ENCODE measurements at regions not wholly inside any gene's neighbourhood (a gene's known extent, or its start where the extent isn't known, plus 50 kb on each side); places are given as distances from the start of the nearest gene placed in this dataset.

DNA sequence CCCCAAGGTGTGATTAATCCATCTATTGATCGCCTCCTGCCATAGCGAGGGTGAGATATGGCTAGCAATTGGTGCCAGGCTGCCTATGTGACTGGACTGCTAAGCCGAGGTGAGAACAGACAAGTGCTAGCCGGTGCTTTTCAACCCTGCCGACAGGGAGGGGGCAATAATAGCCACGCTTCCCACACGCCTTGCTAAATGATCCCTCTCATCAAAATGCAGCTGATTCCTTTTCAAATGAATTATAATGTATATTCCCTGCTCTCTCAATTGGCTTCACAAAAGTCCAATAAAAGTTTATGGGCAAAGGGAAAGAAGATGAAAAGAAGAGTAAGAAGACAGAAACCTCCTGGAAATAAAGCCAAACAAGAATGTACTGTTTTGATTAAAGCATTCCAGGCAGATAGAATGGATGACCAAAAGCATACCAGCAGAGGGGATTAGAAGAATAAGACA lies 235.6 kb downstream of the ICOS start:
- no peak overlapping the region for H3K27ac ChIP-seq
- DNase-seq (ENCODE audit: low read depth, low spot score) = no peak

DNA sequence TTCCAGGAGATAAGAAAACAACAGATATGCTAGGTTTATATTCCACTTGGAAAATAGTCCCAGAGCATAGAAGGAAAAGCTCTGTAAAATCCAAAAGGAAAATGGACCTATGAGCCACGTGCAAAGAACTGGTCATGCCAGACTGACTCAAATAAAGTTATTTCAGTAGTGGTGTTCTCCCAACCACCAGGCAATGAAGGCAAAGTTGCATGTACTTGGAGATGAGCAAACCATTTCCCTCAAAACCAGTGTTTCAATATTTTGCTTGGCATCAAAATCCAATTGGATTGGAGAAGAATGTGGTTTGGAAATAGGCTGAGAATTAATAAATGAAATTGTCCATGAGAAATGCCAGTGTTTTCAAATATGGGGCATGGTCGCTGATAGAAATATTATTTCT lies 237.5 kb downstream of the ICOS start:
- no peak overlapping the region for H3K27ac ChIP-seq
- no peak for DNase-seq (ENCODE audit: low read depth, low spot score)

DNA sequence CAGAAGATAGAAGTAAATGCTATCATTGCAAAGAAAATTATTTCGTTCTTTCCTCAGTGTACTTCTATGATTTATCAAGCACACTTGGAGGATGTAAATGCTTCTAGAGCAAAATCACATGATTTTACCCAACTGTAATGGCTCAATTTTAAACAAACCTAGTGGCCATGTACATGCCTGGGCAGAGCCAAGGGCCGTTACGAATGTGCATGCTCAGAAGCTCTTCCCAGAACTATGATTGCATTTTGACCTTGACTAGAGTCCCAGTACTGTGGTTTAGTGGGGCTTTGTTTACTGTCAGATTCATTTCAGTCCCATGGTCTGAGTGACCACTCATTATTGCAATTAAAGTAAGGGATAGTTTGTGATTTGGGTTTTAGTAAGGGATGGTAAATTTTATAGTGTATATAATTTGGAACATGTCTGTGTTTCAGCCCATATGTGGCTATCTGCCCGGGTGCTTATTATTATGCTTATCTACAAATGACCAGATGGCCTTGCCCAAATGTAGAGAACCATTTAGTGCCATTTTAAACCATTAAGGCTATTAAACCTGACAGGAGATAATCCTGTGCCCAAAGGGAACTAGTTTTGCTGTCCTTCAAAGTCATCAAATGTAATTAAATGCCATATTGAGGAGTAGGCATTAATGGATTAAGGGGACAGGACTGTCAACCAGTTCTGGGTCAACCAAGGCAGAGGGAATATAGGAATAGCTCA lies 239.1 kb downstream of the ICOS start:
- H3K27ac ChIP-seq = no peak overlapping the region
- no peak for DNase-seq (ENCODE audit: low read depth, low spot score)

DNA sequence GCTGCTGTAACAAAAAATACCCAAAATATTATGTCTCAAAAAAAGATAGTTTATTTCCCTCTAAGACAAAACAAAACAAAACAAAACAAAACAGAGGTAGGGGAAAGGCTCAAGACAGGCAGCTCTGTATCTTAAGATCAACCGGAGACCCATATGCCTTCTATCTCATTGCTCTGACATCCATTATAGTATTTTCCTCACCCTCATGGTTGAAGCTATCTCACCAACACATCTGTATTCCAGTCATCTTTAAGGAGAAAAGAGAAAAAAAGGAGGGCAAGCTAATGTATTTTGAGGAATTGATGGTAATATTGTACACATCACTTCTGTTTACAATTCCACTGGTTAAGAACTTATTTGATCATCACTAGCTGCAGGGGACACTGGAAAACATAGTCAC lies 239.7 kb downstream of the ICOS start:
- no peak for DNase-seq (ENCODE audit: low read depth, low spot score)
- no peak overlapping the region for H3K27ac ChIP-seq

DNA sequence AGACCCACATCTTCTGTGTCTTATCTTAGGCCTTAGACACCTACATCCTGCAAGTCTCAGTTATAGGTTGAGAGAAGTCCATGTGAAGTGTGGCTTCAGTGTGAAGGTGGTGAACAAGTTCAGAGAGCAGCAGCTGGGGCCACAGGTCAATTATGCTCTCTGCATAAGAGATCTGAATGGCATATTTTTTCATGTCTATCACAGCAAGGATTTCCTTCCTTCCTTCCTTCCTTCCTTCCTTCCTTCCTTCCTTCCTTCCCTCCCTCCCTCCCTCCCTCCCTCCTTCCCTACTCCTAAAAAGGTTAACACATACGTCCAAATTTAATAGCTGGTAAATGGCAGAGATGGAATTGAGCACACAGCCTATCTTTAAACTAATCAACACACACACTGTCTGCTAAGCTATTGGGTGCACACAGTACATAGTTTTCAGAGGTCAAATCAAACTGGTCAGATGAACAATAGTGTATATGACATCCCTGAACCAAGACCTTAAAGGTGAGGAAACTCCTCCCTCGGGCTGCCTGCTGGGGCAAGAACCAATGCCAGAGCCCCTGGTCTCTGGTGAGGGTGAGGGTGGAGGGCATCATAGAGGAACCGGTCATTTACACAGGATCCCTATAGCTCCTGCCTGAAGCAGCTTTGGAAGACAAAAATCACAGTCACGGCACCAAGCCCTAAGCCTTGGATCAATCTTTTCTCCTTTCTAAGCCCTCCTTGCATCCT lies 240.9 kb downstream of the ICOS start:
- DNase-seq (ENCODE audit: low read depth, low spot score) = no peak
- no peak overlapping the region for H3K27ac ChIP-seq

DNA sequence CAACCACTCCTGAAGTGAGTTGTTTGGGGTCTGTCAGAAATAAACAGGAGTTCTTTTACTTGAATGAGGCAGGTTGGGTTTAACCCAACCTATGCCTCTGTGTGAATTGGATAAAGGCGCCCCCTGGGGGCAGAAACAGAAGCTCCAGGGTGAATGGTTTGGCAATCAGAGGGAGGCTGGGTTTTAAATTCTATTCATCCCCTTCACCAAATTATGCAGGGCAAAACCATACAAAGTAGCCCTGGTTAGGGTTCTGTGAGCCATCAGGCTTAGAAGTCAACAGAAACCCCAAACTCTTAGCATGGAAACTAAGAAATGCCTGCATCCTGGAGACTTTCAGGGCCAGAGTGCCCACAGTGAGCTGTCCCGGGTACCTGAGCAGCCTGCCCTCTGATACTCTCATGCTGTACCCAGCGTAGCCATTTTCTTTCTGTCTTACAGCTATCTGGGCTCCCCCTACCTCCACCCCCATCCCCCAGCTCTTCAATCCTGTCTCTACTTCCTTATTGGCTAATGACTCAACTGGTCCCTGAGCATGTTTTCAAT lies 241.5 kb downstream of the ICOS start:
- no peak overlapping the region for H3K27ac ChIP-seq
- no peak for DNase-seq (ENCODE audit: low read depth, low spot score)

DNA sequence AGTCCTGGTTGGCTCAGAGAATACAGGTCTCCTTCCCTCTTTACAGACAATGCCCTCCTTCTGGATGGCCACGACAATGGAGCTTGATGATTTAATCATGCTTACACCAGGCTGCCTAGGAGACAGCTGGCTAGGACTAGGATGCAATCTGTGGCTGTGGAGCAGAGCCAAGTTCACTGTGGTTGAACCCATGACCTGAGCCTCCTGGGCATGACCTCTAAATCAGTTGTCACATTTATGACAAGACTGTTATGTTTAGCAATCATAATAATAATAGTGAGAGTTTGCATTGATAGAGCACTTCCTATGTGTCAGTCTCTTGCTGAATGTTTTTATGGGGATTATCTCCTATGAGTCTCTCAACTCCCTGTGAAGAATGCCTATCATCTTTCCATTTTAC lies 244.1 kb downstream of the ICOS start:
- DNase-seq (ENCODE audit: low read depth, low spot score) = no peak
- no peak overlapping the region for H3K27ac ChIP-seq

DNA sequence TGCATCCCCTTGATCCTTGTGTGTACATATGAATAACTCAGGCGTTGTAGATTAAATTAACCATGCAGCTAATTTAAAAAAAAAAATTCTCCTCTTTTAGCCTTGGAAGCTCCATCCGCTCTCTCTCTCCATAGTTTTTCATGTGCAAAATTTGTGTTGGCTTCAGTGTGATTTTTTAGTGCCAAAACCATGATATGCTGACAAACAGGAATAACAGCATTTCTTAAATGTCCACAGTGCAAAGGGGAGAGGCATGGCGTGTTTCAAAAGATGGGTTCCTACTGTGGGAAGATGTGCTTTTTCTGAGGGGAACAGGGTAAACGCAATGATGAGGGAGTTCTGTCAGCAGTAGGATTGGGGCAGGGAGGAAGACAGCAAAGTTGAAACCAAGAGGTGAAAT lies 247.0 kb downstream of the ICOS start:
- no peak for DNase-seq (ENCODE audit: low read depth, low spot score)
- no peak overlapping the region for H3K27ac ChIP-seq

DNA sequence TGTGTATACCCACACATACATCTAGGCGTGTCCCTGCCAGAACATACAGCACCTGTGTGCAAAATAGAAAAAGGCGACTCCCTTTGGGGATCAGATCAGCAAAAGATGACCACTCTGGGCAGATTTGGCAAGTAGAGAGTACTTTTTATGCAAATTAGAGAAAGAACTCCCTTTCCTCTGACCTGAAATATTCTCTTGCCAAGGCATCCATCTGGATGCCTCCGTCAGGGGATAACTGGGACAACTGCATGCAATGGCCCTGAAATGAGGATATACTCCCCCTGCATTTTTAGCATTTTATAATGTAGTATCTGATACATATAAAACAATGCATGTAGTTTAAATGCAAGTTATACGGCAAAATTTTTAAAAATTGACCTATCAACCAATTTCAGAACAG lies 247.7 kb downstream of the ICOS start:
- no peak for DNase-seq (ENCODE audit: low read depth, low spot score)
- no peak overlapping the region for H3K27ac ChIP-seq

DNA sequence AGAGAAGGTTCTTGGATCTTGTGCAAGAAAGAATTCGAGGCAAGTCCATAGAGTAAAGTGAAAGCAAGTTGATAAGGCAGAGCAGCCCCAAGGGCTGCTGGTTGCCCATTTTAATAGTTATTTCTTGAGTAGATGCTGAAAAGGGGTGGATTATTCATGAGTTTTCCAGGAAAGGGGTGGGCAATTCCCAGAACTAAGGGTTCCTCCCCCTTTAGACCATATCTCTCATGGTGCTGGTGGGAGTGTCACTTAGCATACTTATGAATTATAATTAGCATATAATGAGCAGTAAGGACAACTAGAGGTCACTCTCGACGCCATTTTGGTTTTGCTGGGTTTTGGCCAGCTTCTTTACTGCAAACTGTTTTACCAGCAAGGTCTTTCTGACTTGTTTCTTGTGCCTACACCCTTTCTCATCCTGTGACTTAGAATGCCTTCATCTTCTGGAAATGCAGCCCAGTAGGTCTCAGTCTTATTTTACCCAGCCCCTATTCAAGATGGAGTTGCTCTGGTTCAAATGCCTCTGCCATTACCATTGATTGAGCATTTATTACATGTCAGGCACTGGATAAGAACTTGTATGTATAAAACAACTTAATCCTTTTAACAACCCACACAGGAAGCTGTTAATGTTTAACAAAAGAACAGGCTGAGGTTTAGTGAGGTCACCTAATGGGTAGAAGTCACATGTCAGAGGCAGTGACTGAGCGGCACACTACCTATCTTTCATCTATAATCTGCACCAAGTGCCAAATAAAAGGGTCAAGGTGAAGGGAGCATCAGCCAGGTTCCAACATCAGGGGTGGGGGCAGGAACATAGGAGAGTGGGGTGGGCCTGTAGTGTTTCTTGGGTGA lies 250.9 kb downstream of the ICOS start:
- no peak for DNase-seq (ENCODE audit: low read depth, low spot score)
- no peak overlapping the region for H3K27ac ChIP-seq

DNA sequence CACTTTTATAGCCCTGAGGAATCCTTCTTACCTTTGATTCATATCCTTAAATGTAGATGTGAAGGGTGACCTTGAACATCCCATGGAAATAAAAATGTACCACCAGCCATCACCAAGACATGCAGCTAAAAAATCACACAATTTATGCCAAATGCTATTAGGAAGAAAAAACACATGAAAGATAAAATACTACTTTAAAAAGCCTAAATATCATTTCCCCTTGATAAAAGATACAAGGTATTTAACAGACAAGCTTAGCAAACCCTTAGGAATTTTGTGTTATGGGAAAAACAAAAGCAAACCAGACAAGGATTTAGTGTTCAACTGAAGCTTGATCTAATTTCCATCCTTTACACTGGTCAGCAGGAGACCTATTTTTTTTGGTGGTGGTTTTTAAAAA lies 255.0 kb downstream of the ICOS start:
- no peak for DNase-seq (ENCODE audit: low read depth, low spot score)
- H3K27ac ChIP-seq = no peak overlapping the region

DNA sequence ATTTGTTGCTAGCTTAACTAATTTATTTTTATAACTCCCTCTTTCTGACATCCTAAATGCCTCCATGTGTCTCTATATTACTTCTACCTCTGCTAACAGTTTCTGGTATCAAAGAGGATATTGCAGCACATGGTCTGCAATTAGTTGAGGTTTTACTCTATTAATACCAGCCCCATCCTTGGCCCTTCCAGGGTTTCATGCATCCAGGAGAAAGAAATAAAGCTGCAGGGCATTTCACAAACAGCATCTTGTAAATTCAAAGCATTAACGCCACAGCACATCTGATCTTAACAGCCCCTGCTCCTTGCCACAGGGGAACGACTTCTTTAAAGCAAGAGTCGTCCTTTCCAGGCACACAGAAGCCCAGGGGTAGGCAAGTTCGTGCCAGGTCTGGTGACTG lies 258.9 kb downstream of the ICOS start:
- no peak for DNase-seq (ENCODE audit: low read depth, low spot score)
- no peak overlapping the region for H3K27ac ChIP-seq

DNA sequence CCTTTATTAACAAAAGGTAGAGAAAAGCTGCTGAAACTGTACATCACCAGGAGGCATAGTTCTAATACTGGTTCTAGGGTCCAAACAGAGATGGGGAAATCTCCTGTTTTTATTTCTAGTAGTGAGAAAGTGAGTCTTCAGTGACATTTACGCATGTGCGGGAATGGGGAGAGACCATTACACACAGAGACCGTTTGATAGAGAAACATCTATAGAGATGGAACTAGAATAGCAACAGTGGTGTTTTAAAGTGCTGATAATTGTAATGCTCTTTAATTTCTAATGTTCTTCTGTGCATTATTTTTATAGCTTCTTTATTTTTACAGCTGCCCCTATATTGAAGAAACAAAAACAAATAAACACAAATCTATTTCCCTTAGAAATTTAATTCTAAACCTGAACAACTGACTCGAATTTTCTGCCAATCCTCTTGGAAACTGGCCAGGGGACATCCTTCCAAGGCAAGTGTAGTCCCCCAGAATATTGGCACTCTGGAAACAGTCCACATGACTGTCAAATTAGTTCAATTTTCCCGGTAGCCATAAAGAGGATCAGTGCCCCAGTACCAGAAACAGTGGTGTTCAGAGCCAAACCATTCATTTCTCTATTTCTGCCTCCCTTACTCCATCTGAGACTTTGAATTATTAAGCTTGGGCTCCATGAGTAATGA lies 260.9 kb downstream of the ICOS start:
- no peak overlapping the region for H3K27ac ChIP-seq
- DNase-seq (ENCODE audit: low read depth, low spot score) = no peak

DNA sequence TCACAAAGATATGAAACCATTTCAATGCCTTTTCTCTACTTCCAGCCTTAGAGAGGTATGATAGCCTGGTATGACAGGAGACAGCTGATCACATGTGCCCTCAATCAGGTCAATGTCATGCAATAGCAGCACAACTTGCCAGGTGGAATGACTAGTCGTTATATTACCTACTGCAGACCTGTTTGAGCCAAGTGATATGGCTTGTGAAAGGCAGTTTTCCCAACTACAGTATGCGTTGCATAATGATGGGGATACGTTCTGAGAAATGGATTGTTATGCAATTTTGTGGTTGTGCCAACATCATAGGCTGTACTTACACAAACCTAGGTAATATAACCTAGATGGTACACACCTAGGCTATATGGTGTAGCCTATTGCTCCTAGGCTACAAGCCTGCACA lies 262.8 kb downstream of the ICOS start:
- no peak for DNase-seq (ENCODE audit: low read depth, low spot score)
- H3K27ac ChIP-seq = no peak overlapping the region

DNA sequence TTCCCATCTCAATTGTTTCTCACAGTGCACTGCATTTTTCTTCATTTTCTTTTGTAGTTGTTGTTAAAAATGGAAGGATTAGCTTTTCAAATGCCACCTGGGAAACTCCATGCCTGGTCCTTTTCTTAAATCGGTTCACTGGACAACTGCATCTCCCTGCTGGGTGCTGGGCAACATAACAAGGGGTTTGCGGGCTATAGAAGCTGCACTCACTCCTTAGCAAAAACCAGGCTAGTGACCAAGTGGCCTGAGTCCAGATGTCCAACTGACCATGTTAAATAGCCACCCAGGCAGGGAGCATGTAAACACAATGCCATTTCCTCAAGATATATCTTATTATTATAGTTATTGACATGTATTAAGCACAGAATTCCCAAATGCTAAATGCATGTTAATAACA lies 264.9 kb downstream of the ICOS start:
- no peak for DNase-seq (ENCODE audit: low read depth, low spot score)
- no peak overlapping the region for H3K27ac ChIP-seq

DNA sequence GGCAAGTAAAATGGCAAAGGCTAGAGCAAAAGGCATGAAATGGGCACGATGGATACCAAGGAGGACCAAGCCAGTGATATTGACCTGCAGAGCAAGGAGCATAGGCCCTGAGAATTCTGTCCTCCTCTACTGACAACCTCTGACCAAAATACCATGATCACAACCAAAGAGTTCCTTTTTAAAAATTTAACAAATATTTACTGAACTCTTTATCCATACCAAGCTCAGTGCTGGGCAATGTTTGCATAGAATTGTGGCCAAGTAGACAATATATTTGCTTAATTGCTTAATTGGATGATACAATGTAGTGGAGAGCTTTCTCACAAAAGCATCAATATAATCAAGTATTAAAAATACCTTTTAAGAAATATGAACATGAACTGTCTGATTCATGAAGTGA lies 265.7 kb downstream of the ICOS start:
- DNase-seq (ENCODE audit: low read depth, low spot score) = no peak

DNA sequence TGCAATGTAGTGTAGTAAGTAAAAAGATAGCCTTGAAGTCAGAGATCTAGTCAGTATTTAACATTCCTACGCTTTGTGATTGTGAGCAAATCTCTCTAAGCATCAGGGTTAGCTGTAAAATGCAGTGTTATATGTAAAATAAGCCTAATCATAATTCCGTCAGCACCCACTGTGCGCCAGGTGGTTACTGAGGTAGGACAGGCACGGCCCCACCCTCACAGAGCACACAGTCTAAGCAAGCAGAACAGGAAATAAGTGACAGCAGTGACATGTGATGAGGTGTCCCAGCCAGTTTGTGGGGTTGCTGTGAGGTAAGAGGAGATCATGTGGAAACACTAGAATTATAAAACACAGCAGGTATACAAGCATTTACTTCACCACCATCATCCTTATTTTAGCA lies 267.1 kb downstream of the ICOS start:
- DNase-seq (ENCODE audit: low read depth, low spot score) = peak; percentile 6
- H3K27ac ChIP-seq = no peak overlapping the region

More for the DNA sequence above, 265.7 kb downstream of the ICOS start:
- H3K27ac ChIP-seq = no peak overlapping the region

DNA sequence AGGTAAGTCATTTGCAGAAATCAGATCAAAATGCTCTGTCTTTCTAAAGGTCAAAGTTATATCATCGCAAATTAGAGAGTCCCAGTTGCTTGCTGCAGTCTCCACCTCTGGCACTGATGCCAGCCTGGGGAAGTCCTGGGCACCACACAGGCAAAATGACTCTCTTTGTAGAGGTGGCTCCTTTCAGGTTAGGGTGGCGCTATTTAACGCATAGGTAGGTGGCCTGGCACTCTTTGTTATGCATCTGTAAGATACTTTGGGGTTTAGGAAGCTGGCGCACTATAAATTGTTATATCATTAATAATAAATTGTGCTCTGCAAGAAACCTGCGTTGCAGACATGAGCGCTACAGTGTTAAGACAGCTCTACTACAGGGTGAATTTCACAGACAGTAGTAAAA lies 268.5 kb downstream of the ICOS start:
- no peak overlapping the region for H3K27ac ChIP-seq
- no peak for DNase-seq (ENCODE audit: low read depth, low spot score)

DNA sequence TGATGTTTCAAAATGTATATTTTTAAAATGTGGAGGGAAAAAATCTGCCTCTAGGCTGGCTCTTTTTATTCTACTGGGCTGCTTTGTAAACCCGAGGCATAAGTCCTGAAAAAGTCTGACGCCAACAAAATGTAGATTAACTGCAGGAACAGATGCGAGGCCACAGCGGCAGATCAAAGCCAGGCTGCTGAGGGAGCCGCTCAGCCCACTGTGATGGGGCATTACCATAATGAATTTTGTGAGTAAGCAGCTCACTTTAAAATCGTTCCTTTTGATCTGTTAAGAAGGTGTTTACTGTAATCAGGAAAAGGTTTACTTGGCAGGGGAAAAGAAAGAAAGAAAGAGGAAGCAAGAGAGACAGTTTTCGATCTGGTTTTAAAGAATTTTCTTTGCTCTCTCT lies 269.0 kb downstream of the ICOS start:
- no peak for DNase-seq (ENCODE audit: low read depth, low spot score)
- H3K27ac ChIP-seq = no peak overlapping the region

DNA sequence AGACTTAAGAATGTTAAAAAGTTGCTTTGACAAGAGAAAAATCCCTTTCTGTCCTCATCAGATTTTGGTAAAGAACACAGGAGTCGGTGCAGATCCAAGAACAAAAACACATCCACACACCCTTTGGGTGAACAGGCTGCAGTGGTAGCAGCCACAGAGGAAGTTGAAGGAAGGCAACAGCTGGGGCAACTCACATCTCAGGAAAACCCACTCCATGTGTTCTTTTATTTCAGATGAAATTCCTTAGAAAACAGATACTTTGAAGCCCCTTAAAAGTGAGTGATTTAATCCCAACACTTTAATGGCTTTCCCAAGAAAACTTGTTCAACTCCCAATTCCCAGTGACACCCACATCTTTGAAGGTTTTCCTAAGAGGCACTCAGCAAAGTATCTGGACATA lies 271.3 kb downstream of the ICOS start:
- H3K27ac ChIP-seq = no peak overlapping the region
- no peak for DNase-seq (ENCODE audit: low read depth, low spot score)

Data from epithelial cell of prostate (primary cell).